ENCODE measurements at regions not wholly inside any gene's neighbourhood (a gene's known extent, or its start where the extent isn't known, plus 50 kb on each side); places are given as distances from the start of the nearest gene placed in this dataset.

- no peak for TF ChIP-seq POLR2A (IDR thresholded peaks at IDR 0.05; ENCODE audit: borderline replicate concordance, extremely low read depth, insufficient read depth, insufficient read length)
- TF ChIP-seq MAX (IDR thresholded peaks at IDR 0.05): no peak
- no peak for TF ChIP-seq CTCF (IDR thresholded peaks at IDR 0.05 in 2 of 3, conservative IDR thresholded peaks at IDR 0.05 in 1 of 3; ENCODE audit: borderline replicate concordance in 1 of 3, insufficient read depth in 1 of 3, low read depth in 2 of 3, low read length in 2 of 3)
- no peak for TF ChIP-seq CEBPB (IDR thresholded peaks at IDR 0.05; ENCODE audit: low read depth)
- TF ChIP-seq JUND (IDR thresholded peaks at IDR 0.05): no peak
- no peak for TF ChIP-seq SIN3A (IDR thresholded peaks at IDR 0.05; ENCODE audit: low read depth)
- no peak for TF ChIP-seq SP1 (IDR thresholded peaks at IDR 0.05; ENCODE audit: low read depth)
- no peak for TF ChIP-seq EZH2 (IDR thresholded peaks at IDR 0.05)
Observed at GRCh38 chr15:46763091-46763490, 954.2 kb upstream of the SEMA6D start.

Measured in HCT116 (cell line).